ENCODE measurements at regions not wholly inside any gene's neighbourhood (a gene's known extent, or its start where the extent isn't known, plus 50 kb on each side); places are given as distances from the start of the nearest gene placed in this dataset.

GRCh38 chr10:33800545-33800944 is 466.1 kb upstream of the NRP1 start:
- Histone ChIP-seq H3K79me2 (ENCODE audit: insufficient read depth, low read depth) (no peaks in the 10 kb centered on the region), H3K9ac (no peak overlapping the region), H4K20me1 (ENCODE audit: insufficient read depth) (no peaks in the 10 kb centered on the region), H3K4me3 (IDR thresholded peaks at IDR 0.05; ENCODE audit: insufficient read depth, low read depth, low read length) (no peak overlapping the region), H3K4me2 (no peak overlapping the region), H3K4me1 (ENCODE audit: low read depth, poor library complexity, severe bottlenecking) (no peaks in the 10 kb centered on the region), H3K36me3 (ENCODE audit: insufficient read depth) (no peaks in the 10 kb centered on the region), H2AFZ (ENCODE audit: low read depth) (no peak overlapping the region), H3K27me3 (ENCODE audit: insufficient read depth, low read depth) (no peaks in the 10 kb centered on the region), H3K27ac (no peak overlapping the region)
- no peak for TF ChIP-seq CTCF (conservative IDR thresholded peaks at IDR 0.05; ENCODE audit: low read depth, low read length)

GRCh38 chr10:33799944-33800323 is 465.5 kb upstream of the NRP1 start:
- Histone ChIP-seq H3K36me3 (ENCODE audit: insufficient read depth) (no peaks in the 10 kb centered on the region), H3K4me3 (IDR thresholded peaks at IDR 0.05; ENCODE audit: insufficient read depth, low read depth, low read length) (no peak overlapping the region), H3K27ac (no peak overlapping the region), H3K4me2 (no peak overlapping the region), H3K79me2 (ENCODE audit: insufficient read depth, low read depth) (no peaks in the 10 kb centered on the region), H4K20me1 (ENCODE audit: insufficient read depth) (no peaks in the 10 kb centered on the region), H3K9ac (no peak overlapping the region), H3K4me1 (ENCODE audit: low read depth, poor library complexity, severe bottlenecking) (no peaks in the 10 kb centered on the region), H2AFZ (ENCODE audit: low read depth) (no peak overlapping the region), H3K27me3 (ENCODE audit: insufficient read depth, low read depth) (no peaks in the 10 kb centered on the region)
- no peak for TF ChIP-seq CTCF (conservative IDR thresholded peaks at IDR 0.05; ENCODE audit: low read depth, low read length)

GRCh38 chr10:33799281-33799943 is 464.9 kb upstream of the NRP1 start:
- Histone ChIP-seq H3K27me3 (ENCODE audit: insufficient read depth, low read depth) (no peaks in the 10 kb centered on the region), H3K4me1 (ENCODE audit: low read depth, poor library complexity, severe bottlenecking) (no peaks in the 10 kb centered on the region), H3K4me3 (IDR thresholded peaks at IDR 0.05; ENCODE audit: insufficient read depth, low read depth, low read length) (no peak overlapping the region), H3K79me2 (ENCODE audit: insufficient read depth, low read depth) (no peaks in the 10 kb centered on the region), H3K27ac (no peak overlapping the region), H2AFZ (ENCODE audit: low read depth) (no peak overlapping the region), H3K36me3 (ENCODE audit: insufficient read depth) (no peaks in the 10 kb centered on the region), H4K20me1 (ENCODE audit: insufficient read depth) (no peaks in the 10 kb centered on the region), H3K9ac (no peak overlapping the region), H3K4me2 (no peak overlapping the region)
- no peak for TF ChIP-seq CTCF (conservative IDR thresholded peaks at IDR 0.05; ENCODE audit: low read depth, low read length)

GRCh38 chr10:33798754-33799153 is 464.3 kb upstream of the NRP1 start:
- H3K4me2 ChIP-seq, result no peak overlapping the region
- TF ChIP-seq CTCF (conservative IDR thresholded peaks at IDR 0.05; ENCODE audit: low read depth, low read length), result no peak
- H3K27ac ChIP-seq, result no peak overlapping the region
- no peak overlapping the region for H3K4me3 ChIP-seq (IDR thresholded peaks at IDR 0.05; ENCODE audit: insufficient read depth, low read depth, low read length)
- no peaks in the 10 kb centered on the region for H3K27me3 ChIP-seq (ENCODE audit: insufficient read depth, low read depth)
- no peak overlapping the region for H2AFZ ChIP-seq (ENCODE audit: low read depth)
- no peaks in the 10 kb centered on the region for H4K20me1 ChIP-seq (ENCODE audit: insufficient read depth)
- H3K9ac ChIP-seq, result no peak overlapping the region
- H3K36me3 ChIP-seq (ENCODE audit: insufficient read depth), result no peaks in the 10 kb centered on the region
- no peaks in the 10 kb centered on the region for H3K79me2 ChIP-seq (ENCODE audit: insufficient read depth, low read depth)
- H3K4me1 ChIP-seq (ENCODE audit: low read depth, poor library complexity, severe bottlenecking), result no peaks in the 10 kb centered on the region

Measured in KMS-11 (cell line).